HepG2 (cell line): ENCODE measurements at regions not wholly inside any gene's neighbourhood (a gene's known extent, or its start where the extent isn't known, plus 50 kb on each side); places are given as distances from the start of the nearest gene placed in this dataset.
A peak's percentile ranks its signal among the peaks of the same experiment; 100 is the strongest.

Source experiments
- ARNT2 ChIP-seq: sonication (generic); formaldehyde crosslinking; IDR thresholded peaks from 2 replicates; pipeline ENCODE4 v1.8.0; 2022; ENCODE audit warnings: mild to moderate bottlenecking, low read depth, missing genetic modification reagents, moderate library complexity
- CHCHD3 ChIP-seq: sonication (generic); formaldehyde crosslinking; IDR thresholded peaks from 2 replicates; pipeline ENCODE4 v1.8.0; 2022; ENCODE audit warnings: mild to moderate bottlenecking, missing genetic modification reagents, moderate library complexity
- IKZF4 ChIP-seq: sonication (generic); formaldehyde crosslinking; IDR thresholded peaks from 2 replicates; pipeline ENCODE4 v1.5.1; 2020; ENCODE audit warnings: borderline replicate concordance, mild to moderate bottlenecking, low read depth, missing genetic modification reagents; ENCODE audit errors: not compliant biosample characterization
- RXRB ChIP-seq: IDR thresholded peaks from 2 replicates; pipeline ENCODE4 v1.6.1; 2016; ENCODE audit warnings: borderline replicate concordance, missing genetic modification reagents, missing compliant biosample characterization
- SP5 ChIP-seq: IDR thresholded peaks from 2 replicates; pipeline ENCODE4 v1.6.1; 2016; ENCODE audit warnings: low read depth, borderline replicate concordance
- WIZ ChIP-seq: sonication (generic); formaldehyde crosslinking; IDR thresholded peaks from 2 replicates; pipeline ENCODE4 v1.5.1; 2020; ENCODE audit warnings: mild to moderate bottlenecking, missing genetic modification reagents
- ZBTB21 ChIP-seq: sonication (generic); formaldehyde crosslinking; IDR thresholded peaks from 2 replicates; pipeline ENCODE4 v1.4.0; 2020; ENCODE audit warnings: missing genetic modification reagents
- ZNF746 ChIP-seq: sonication (generic); formaldehyde crosslinking; IDR thresholded peaks from 2 replicates; pipeline ENCODE4 v1.8.0; 2022; ENCODE audit warnings: mild to moderate bottlenecking, missing genetic modification reagents
- ZNF772 ChIP-seq: sonication (generic); formaldehyde crosslinking; IDR thresholded peaks from 2 replicates; pipeline ENCODE4 v1.5.0; 2020; ENCODE audit warnings: mild to moderate bottlenecking, missing genetic modification reagents
- ZNF816 ChIP-seq: sonication (generic); formaldehyde crosslinking; IDR thresholded peaks from 2 replicates; pipeline ENCODE4 v1.8.0; 2022; ENCODE audit warnings: missing genetic modification reagents, mild to moderate bottlenecking, borderline replicate concordance
- TF ChIP-seq, protein P1 (sequence below): sonication (generic); formaldehyde crosslinking; conservative IDR thresholded peaks from 2 replicates; pipeline ENCODE4 v1.4.0; 2020; ENCODE audit warnings: mild to moderate bottlenecking, missing genetic modification reagents, moderate library complexity
- TF ChIP-seq, protein P2 (sequence below): sonication (generic); IDR thresholded peaks from 2 replicates; pipeline ENCODE4 v1.6.1; 2016; ENCODE audit warnings: low read depth, borderline replicate concordance
- TF ChIP-seq, protein P3 (sequence below): sonication (generic); formaldehyde crosslinking; IDR thresholded peaks from 2 replicates; pipeline ENCODE4 v1.5.1; 2020; ENCODE audit warnings: mild to moderate bottlenecking, missing genetic modification reagents, moderate library complexity

DNA sequence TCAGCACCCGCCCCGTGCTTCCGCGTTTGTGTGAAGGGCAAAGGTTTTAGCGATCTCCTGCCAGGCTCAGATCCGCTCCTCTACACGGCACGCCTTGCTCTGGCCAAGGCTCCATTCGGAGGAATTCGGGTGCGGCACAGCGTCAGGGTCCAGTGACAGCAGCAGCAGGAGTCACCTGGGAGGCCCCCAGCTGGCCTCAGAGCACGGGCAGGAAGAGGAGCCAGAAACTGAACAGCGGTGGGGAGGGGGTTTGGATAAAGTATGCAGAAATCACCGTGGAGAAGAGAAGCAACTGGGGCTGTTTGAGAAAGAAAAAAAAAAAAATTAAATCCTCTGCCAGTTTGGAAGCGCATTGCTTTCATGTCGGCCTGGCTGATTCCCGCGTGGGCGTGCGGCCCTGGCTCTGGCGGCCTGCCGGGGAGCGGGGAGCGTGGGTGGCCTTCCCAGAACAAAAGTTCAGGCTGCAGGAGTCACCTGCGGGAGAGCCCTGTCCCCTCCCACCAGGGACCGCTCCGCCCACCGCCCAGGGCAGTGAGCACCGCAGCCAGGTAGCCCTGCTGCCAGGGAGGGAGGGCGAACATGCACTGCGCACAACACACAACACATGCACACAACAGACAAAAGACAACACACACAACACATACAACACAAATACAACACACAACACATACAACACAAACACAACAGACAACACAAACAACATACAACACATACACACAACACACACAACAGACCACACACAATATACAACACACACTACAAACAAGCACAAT is 107.6 kb downstream of the ETS2 start (continued):
- TF ChIP-seq, protein P1, sequence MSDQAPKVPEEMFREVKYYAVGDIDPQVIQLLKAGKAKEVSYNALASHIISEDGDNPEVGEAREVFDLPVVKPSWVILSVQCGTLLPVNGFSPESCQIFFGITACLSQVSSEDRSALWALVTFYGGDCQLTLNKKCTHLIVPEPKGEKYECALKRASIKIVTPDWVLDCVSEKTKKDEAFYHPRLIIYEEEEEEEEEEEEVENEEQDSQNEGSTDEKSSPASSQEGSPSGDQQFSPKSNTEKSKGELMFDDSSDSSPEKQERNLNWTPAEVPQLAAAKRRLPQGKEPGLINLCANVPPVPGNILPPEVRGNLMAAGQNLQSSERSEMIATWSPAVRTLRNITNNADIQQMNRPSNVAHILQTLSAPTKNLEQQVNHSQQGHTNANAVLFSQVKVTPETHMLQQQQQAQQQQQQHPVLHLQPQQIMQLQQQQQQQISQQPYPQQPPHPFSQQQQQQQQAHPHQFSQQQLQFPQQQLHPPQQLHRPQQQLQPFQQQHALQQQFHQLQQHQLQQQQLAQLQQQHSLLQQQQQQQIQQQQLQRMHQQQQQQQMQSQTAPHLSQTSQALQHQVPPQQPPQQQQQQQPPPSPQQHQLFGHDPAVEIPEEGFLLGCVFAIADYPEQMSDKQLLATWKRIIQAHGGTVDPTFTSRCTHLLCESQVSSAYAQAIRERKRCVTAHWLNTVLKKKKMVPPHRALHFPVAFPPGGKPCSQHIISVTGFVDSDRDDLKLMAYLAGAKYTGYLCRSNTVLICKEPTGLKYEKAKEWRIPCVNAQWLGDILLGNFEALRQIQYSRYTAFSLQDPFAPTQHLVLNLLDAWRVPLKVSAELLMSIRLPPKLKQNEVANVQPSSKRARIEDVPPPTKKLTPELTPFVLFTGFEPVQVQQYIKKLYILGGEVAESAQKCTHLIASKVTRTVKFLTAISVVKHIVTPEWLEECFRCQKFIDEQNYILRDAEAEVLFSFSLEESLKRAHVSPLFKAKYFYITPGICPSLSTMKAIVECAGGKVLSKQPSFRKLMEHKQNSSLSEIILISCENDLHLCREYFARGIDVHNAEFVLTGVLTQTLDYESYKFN = no peak
- TF ChIP-seq IKZF4 (CRISPR knock-in tag) (no peak), SP5 (CRISPR knock-in tag) (peak; percentile 59; the same call in 1 of the 2 replicates), WIZ (CRISPR knock-in tag) (no peak), ARNT2 (CRISPR knock-in tag) (no peak), RXRB (CRISPR knock-in tag) (no peak), ZNF746 (CRISPR knock-in tag) (0 out of 2 replicates have a peak, but pooled peaks have one; percentile 41), CHCHD3 (CRISPR knock-in tag) (no peak), ZNF816 (no peak), ZBTB21 (CRISPR knock-in tag) (no peak), ZNF772 (no peak)
- TF ChIP-seq, protein P2, sequence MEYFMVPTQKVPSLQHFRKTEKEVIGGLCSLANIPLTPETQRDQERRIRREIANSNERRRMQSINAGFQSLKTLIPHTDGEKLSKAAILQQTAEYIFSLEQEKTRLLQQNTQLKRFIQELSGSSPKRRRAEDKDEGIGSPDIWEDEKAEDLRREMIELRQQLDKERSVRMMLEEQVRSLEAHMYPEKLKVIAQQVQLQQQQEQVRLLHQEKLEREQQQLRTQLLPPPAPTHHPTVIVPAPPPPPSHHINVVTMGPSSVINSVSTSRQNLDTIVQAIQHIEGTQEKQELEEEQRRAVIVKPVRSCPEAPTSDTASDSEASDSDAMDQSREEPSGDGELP = peak; percentile 18; the same call in 1 of the 2 replicates
- TF ChIP-seq, protein P3, sequence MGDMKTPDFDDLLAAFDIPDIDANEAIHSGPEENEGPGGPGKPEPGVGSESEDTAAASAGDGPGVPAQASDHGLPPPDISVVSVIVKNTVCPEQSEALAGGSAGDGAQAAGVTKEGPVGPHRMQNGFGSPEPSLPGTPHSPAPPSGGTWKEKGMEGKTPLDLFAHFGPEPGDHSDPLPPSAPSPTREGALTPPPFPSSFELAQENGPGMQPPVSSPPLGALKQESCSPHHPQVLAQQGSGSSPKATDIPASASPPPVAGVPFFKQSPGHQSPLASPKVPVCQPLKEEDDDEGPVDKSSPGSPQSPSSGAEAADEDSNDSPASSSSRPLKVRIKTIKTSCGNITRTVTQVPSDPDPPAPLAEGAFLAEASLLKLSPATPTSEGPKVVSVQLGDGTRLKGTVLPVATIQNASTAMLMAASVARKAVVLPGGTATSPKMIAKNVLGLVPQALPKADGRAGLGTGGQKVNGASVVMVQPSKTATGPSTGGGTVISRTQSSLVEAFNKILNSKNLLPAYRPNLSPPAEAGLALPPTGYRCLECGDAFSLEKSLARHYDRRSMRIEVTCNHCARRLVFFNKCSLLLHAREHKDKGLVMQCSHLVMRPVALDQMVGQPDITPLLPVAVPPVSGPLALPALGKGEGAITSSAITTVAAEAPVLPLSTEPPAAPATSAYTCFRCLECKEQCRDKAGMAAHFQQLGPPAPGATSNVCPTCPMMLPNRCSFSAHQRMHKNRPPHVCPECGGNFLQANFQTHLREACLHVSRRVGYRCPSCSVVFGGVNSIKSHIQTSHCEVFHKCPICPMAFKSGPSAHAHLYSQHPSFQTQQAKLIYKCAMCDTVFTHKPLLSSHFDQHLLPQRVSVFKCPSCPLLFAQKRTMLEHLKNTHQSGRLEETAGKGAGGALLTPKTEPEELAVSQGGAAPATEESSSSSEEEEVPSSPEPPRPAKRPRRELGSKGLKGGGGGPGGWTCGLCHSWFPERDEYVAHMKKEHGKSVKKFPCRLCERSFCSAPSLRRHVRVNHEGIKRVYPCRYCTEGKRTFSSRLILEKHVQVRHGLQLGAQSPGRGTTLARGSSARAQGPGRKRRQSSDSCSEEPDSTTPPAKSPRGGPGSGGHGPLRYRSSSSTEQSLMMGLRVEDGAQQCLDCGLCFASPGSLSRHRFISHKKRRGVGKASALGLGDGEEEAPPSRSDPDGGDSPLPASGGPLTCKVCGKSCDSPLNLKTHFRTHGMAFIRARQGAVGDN = peak; percentile 74
